BLaER1 (cell line): ENCODE measurements at regions not wholly inside any gene's neighbourhood (a gene's known extent, or its start where the extent isn't known, plus 50 kb on each side); places are given as distances from the start of the nearest gene placed in this dataset.

Experiments
- H3K27ac ChIP-seq: shearing (Covaris generic); formaldehyde crosslinking; 2 replicates; pipeline ENCODE4 v1.8.1; 2022
- H3K27me3 ChIP-seq: shearing (Covaris generic); formaldehyde crosslinking; 2 replicates; pipeline ENCODE4 v1.8.1; 2022
- H3K36me3 ChIP-seq: shearing (Covaris generic); formaldehyde crosslinking; 2 replicates; pipeline ENCODE4 v1.8.1; 2022
- H3K4me1 ChIP-seq: shearing (Covaris generic); formaldehyde crosslinking; 2 replicates; pipeline ENCODE4 v1.8.1; 2022
- H3K4me2 ChIP-seq: shearing (Covaris generic); formaldehyde crosslinking; 2 replicates; pipeline ENCODE4 v1.8.1; 2022
- H3K4me3 ChIP-seq: shearing (Covaris generic); formaldehyde crosslinking; 2 replicates; pipeline ENCODE4 v1.8.1; 2022
- H3K9ac ChIP-seq: shearing (Covaris generic); formaldehyde crosslinking; 2 replicates; pipeline ENCODE4 v1.8.1; 2022
- H3K9me3 ChIP-seq: shearing (Covaris generic); formaldehyde crosslinking; 2 replicates; pipeline ENCODE4 v1.8.1; 2022
- H4K20me1 ChIP-seq: shearing (Covaris generic); formaldehyde crosslinking; 2 replicates; pipeline ENCODE4 v1.8.1; 2022
- Cebpa-rat ChIP-seq: shearing (Covaris generic); IDR thresholded peaks from 2 replicates; pipeline ENCODE4 v1.8.1; 2022

- Histone ChIP-seq H3K36me3 (no peaks in the 10 kb centered on the region), H3K27ac (no peak overlapping the region), H3K4me3 (no peak overlapping the region), H3K9me3 (peaks cover 24% of the 10 kb centered on the region), H3K9ac (no peak overlapping the region), H3K4me1 (no peaks in the 10 kb centered on the region), H4K20me1 (no peaks in the 10 kb centered on the region), H3K27me3 (no peaks in the 10 kb centered on the region), H3K4me2 (no peak overlapping the region)
- no peak for TF ChIP-seq Cebpa-rat
Measured at GRCh38 chr12:19830446-19830845, 391.2 kb downstream of the AEBP2 start.

GRCh38 chr12:19833775-19834501, 394.6 kb downstream of the AEBP2 start:
- no peak for TF ChIP-seq Cebpa-rat
- H3K27ac ChIP-seq, result no peak overlapping the region
- H3K4me1 ChIP-seq, result no peaks in the 10 kb centered on the region
- no peak overlapping the region for H3K4me2 ChIP-seq
- no peaks in the 10 kb centered on the region for H3K27me3 ChIP-seq
- H3K9ac ChIP-seq, result no peak overlapping the region
- no peak overlapping the region for H3K4me3 ChIP-seq
- H3K9me3 ChIP-seq, result no peaks in the 10 kb centered on the region
- H4K20me1 ChIP-seq, result no peaks in the 10 kb centered on the region
- no peaks in the 10 kb centered on the region for H3K36me3 ChIP-seq

- H3K4me1 ChIP-seq, result no peaks in the 10 kb centered on the region
- no peak overlapping the region for H3K27ac ChIP-seq
- H3K27me3 ChIP-seq, result no peaks in the 10 kb centered on the region
- TF ChIP-seq Cebpa-rat, result no peak
- no peaks in the 10 kb centered on the region for H3K36me3 ChIP-seq
- no peak overlapping the region for H3K9ac ChIP-seq
- no peak overlapping the region for H3K4me2 ChIP-seq
- H3K4me3 ChIP-seq, result no peak overlapping the region
- no peaks in the 10 kb centered on the region for H4K20me1 ChIP-seq
- no peaks in the 10 kb centered on the region for H3K9me3 ChIP-seq
Measured at GRCh38 chr12:19834592-19834991, 395.3 kb downstream of the AEBP2 start.

GRCh38 chr12:19836056-19836455, 396.8 kb downstream of the AEBP2 start:
- no peak overlapping the region for H3K27ac ChIP-seq
- no peaks in the 10 kb centered on the region for H4K20me1 ChIP-seq

GRCh38 chr12:19836456-19836855, 397.2 kb downstream of the AEBP2 start:
- TF ChIP-seq Cebpa-rat, result no peak
- no peaks in the 10 kb centered on the region for H4K20me1 ChIP-seq
- no peaks in the 10 kb centered on the region for H3K27me3 ChIP-seq
- H3K36me3 ChIP-seq, result no peaks in the 10 kb centered on the region
- H3K4me1 ChIP-seq, result no peaks in the 10 kb centered on the region
- H3K9me3 ChIP-seq, result no peaks in the 10 kb centered on the region
- H3K9ac ChIP-seq, result no peak overlapping the region
- H3K4me3 ChIP-seq, result no peak overlapping the region
- H3K27ac ChIP-seq, result no peak overlapping the region
- no peak overlapping the region for H3K4me2 ChIP-seq

More at GRCh38 chr12:19836056-19836455, 396.8 kb downstream of the AEBP2 start:
- TF ChIP-seq Cebpa-rat, result no peak
- Histone ChIP-seq H3K9me3 (no peaks in the 10 kb centered on the region), H3K4me2 (no peak overlapping the region), H3K27me3 (no peaks in the 10 kb centered on the region), H3K4me1 (no peaks in the 10 kb centered on the region), H3K9ac (no peak overlapping the region), H3K4me3 (no peak overlapping the region), H3K36me3 (no peaks in the 10 kb centered on the region)

- no peaks in the 10 kb centered on the region for H3K27me3 ChIP-seq
- no peak for TF ChIP-seq Cebpa-rat
- no peaks in the 10 kb centered on the region for H3K9me3 ChIP-seq
- H4K20me1 ChIP-seq, result no peaks in the 10 kb centered on the region
- no peak overlapping the region for H3K4me2 ChIP-seq
- no peak overlapping the region for H3K4me3 ChIP-seq
- no peak overlapping the region for H3K9ac ChIP-seq
- no peak overlapping the region for H3K27ac ChIP-seq
- no peaks in the 10 kb centered on the region for H3K36me3 ChIP-seq
- H3K4me1 ChIP-seq, result no peaks in the 10 kb centered on the region
Measured at GRCh38 chr12:19837543-19837942, 398.3 kb downstream of the AEBP2 start.

GRCh38 chr12:19841451-19841850, 402.2 kb downstream of the AEBP2 start:
- Histone ChIP-seq H4K20me1 (no peaks in the 10 kb centered on the region), H3K9ac (no peak overlapping the region), H3K4me1 (no peaks in the 10 kb centered on the region), H3K4me2 (no peak overlapping the region), H3K27ac (no peak overlapping the region), H3K27me3 (no peaks in the 10 kb centered on the region), H3K4me3 (no peak overlapping the region), H3K36me3 (no peaks in the 10 kb centered on the region), H3K9me3 (no peaks in the 10 kb centered on the region)
- no peak for TF ChIP-seq Cebpa-rat

GRCh38 chr12:19842116-19842515, 402.8 kb downstream of the AEBP2 start:
- Histone ChIP-seq H3K4me2 (no peak overlapping the region), H3K9ac (no peak overlapping the region), H3K27me3 (no peaks in the 10 kb centered on the region), H4K20me1 (no peaks in the 10 kb centered on the region), H3K27ac (no peak overlapping the region), H3K36me3 (no peaks in the 10 kb centered on the region), H3K4me1 (peaks cover under 1% of the 10 kb centered on the region), H3K4me3 (no peak overlapping the region), H3K9me3 (no peaks in the 10 kb centered on the region)
- no peak for TF ChIP-seq Cebpa-rat

GRCh38 chr12:19844224-19844623, 404.9 kb downstream of the AEBP2 start:
- Histone ChIP-seq H4K20me1 (no peaks in the 10 kb centered on the region), H3K4me2 (no peak overlapping the region), H3K27me3 (no peaks in the 10 kb centered on the region), H3K27ac (no peak overlapping the region), H3K36me3 (no peaks in the 10 kb centered on the region), H3K4me3 (no peak overlapping the region), H3K4me1 (peaks cover 6% of the 10 kb centered on the region), H3K9ac (no peak overlapping the region), H3K9me3 (no peaks in the 10 kb centered on the region)
- no peak for TF ChIP-seq Cebpa-rat

GRCh38 chr12:19846574-19846973, 407.3 kb downstream of the AEBP2 start:
- H3K9ac ChIP-seq, result no peak overlapping the region
- H3K4me2 ChIP-seq, result no peak overlapping the region
- no peak overlapping the region for H3K4me3 ChIP-seq
- no peaks in the 10 kb centered on the region for H3K27me3 ChIP-seq
- H3K27ac ChIP-seq, result no peak overlapping the region
- peaks cover 6% of the 10 kb centered on the region for H3K4me1 ChIP-seq
- H3K36me3 ChIP-seq, result no peaks in the 10 kb centered on the region
- no peaks in the 10 kb centered on the region for H4K20me1 ChIP-seq
- H3K9me3 ChIP-seq, result no peaks in the 10 kb centered on the region
- no peak for TF ChIP-seq Cebpa-rat
